OCI-LY7 (cell line): ENCODE measurements at regions not wholly inside any gene's neighbourhood (a gene's known extent, or its start where the extent isn't known, plus 50 kb on each side); places are given as distances from the start of the nearest gene placed in this dataset.

Experiments
- BruUV-seq: library from RNA; stranded (reverse); fragments of 400-500 nt; replicated peaks from 2 replicates; lab custom pipeline; 2021; lab: Mats Ljungman, UMichigan
- CTCF ChIA-PET: fragments of 300-600 bp; sonication (Branson Sonifier 250); formaldehyde crosslinking; loops from one replicate; lab custom pipeline; 2022; ENCODE audit warnings: antibody characterized with exemption; ENCODE audit not compliant: unreplicated experiment; lab: Charles Lee
- POLR2A ChIA-PET: fragments of 300-600 bp; sonication (Branson Sonifier 250); formaldehyde crosslinking; loops from one replicate; lab custom pipeline; 2022; ENCODE audit warnings: antibody characterized with exemption; lab: Charles Lee
- DNase-seq: peaks from one replicate; pipeline ENCODE4 v3.0.0-alpha.2; 2015; ENCODE audit warnings: low spot score
- H2AFZ ChIP-seq: fragments of 200-600 bp; sonication (generic), shearing (Covaris generic); 2 replicates; pipeline ENCODE4 v1.6.1; 2014; ENCODE audit warnings: mild to moderate bottlenecking, antibody characterized with exemption, low read length, moderate library complexity
- H3K27ac ChIP-seq: fragments of 200-600 bp; sonication (generic); 2 replicates; pipeline ENCODE4 v1.5.1; 2014; ENCODE audit warnings: mixed run types, low read depth, mild to moderate bottlenecking, moderate library complexity, low read length, inconsistent platforms; ENCODE audit not compliant: poor library complexity, severe bottlenecking
- H3K36me3 ChIP-seq: fragments of 200-600 bp; sonication (generic); 2 replicates; pipeline ENCODE4 v1.6.1; 2014; ENCODE audit warnings: mild to moderate bottlenecking, antibody characterized with exemption, low read length, moderate library complexity, mixed read lengths; ENCODE audit not compliant: insufficient read depth
- H3K4me1 ChIP-seq: fragments of 200-600 bp; sonication (generic); 2 replicates; pipeline ENCODE4 v1.5.1; 2014; ENCODE audit warnings: mild to moderate bottlenecking, low read length; ENCODE audit not compliant: insufficient read depth, poor library complexity, severe bottlenecking
- H3K4me2 ChIP-seq: fragments of 200-600 bp; sonication (generic); 2 replicates; pipeline ENCODE4 v1.6.1; 2014; ENCODE audit warnings: mild to moderate bottlenecking, low read length
- H3K4me3 ChIP-seq: fragments of 200-600 bp; sonication (generic); 2 replicates; pipeline ENCODE4 v1.5.1; 2014; ENCODE audit warnings: mild to moderate bottlenecking, low read depth, low read length; ENCODE audit not compliant: poor library complexity, severe bottlenecking
- H3K79me2 ChIP-seq: fragments of 200-600 bp; sonication (generic); 2 replicates; pipeline ENCODE4 v1.6.1; 2016; ENCODE audit warnings: low read depth, mild to moderate bottlenecking, low read length, moderate library complexity, mixed read lengths; ENCODE audit not compliant: insufficient read depth
- H3K9me2 ChIP-seq: fragments of 200-600 bp; sonication (generic); 2 replicates; pipeline ENCODE4 v1.6.1; 2016; ENCODE audit warnings: mild to moderate bottlenecking, low read length, mixed read lengths; ENCODE audit not compliant: insufficient read depth
- H3K9me3 ChIP-seq: fragments of 200-600 bp; sonication (generic); 2 replicates; pipeline ENCODE4 v1.6.1; 2014; ENCODE audit warnings: mild to moderate bottlenecking, mixed run types, low read length, mixed read lengths
- H4K20me1 ChIP-seq: fragments of 200-600 bp; sonication (generic); 2 replicates; pipeline ENCODE4 v1.6.1; 2014; ENCODE audit warnings: mild to moderate bottlenecking, antibody characterized with exemption, low read length, moderate library complexity, mixed read lengths; ENCODE audit not compliant: insufficient read depth
- EZH2phosphoT487 ChIP-seq: fragments of 200-600 bp; sonication (generic); IDR thresholded peaks from 2 replicates; pipeline ENCODE4 v1.6.1; 2018; ENCODE audit warnings: low read depth, borderline replicate concordance, mild to moderate bottlenecking, mixed run types, antibody characterized with exemption, low read length, moderate library complexity, mixed read lengths
- intact Hi-C: fragments of 100-400 bp; cut with micrococcal nuclease; formaldehyde crosslinking; loops from one replicate; pipeline ENCODE4 v1.10.0; 2022; ENCODE audit not compliant: unreplicated experiment
- TF ChIP-seq, protein P1 (sequence below): fragments of 200-600 bp; sonication (generic); conservative IDR thresholded peaks from 2 replicates; pipeline ENCODE4 v1.5.1; 2014; ENCODE audit warnings: mild to moderate bottlenecking, antibody characterized with exemption, low read length, moderate library complexity, mixed read lengths

DNA sequence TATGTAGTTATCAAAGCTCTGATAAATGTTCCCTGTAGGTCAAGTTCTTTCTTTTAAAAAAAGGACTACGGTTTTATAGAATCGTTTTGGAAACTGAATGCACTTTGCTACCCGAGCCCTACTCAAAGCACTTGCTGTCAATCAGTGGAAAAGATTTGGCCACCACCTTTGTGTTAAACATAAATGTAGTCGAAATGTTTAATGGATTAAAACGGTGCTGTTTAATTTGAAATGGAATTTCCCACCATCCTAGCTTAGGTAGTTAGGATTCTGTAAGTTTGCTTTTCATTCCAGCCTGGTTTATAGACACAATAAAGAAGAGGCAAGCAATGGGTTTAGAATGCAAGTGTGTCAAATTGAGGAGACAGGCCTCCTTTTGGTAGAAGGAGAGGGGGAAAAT, 69.4 kb upstream of the MMADHC start:
- Histone ChIP-seq H3K4me2 (no peak overlapping the region), H4K20me1 (no peaks in the 10 kb centered on the region), H2AFZ (no peak overlapping the region), H3K36me3 (no peaks in the 10 kb centered on the region), H3K27ac (no peak overlapping the region), H3K4me3 (no peak overlapping the region), H3K4me1 (no peaks in the 10 kb centered on the region), H3K9me3 (no peaks in the 10 kb centered on the region), H3K79me2 (no peaks in the 10 kb centered on the region), H3K9me2 (no peaks in the 10 kb centered on the region; the same call in 1 of the 2 replicates)
- no peak for TF ChIP-seq EZH2phosphoT487
- TF ChIP-seq, protein P1, sequence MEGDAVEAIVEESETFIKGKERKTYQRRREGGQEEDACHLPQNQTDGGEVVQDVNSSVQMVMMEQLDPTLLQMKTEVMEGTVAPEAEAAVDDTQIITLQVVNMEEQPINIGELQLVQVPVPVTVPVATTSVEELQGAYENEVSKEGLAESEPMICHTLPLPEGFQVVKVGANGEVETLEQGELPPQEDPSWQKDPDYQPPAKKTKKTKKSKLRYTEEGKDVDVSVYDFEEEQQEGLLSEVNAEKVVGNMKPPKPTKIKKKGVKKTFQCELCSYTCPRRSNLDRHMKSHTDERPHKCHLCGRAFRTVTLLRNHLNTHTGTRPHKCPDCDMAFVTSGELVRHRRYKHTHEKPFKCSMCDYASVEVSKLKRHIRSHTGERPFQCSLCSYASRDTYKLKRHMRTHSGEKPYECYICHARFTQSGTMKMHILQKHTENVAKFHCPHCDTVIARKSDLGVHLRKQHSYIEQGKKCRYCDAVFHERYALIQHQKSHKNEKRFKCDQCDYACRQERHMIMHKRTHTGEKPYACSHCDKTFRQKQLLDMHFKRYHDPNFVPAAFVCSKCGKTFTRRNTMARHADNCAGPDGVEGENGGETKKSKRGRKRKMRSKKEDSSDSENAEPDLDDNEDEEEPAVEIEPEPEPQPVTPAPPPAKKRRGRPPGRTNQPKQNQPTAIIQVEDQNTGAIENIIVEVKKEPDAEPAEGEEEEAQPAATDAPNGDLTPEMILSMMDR = no peak
- intact Hi-C loops = no loop called here
- CTCF ChIA-PET = no interaction called here
- POLR2A ChIA-PET = no interaction called here
- no peak for DNase-seq
- no TSS peak for BruUV-seq

DNA sequence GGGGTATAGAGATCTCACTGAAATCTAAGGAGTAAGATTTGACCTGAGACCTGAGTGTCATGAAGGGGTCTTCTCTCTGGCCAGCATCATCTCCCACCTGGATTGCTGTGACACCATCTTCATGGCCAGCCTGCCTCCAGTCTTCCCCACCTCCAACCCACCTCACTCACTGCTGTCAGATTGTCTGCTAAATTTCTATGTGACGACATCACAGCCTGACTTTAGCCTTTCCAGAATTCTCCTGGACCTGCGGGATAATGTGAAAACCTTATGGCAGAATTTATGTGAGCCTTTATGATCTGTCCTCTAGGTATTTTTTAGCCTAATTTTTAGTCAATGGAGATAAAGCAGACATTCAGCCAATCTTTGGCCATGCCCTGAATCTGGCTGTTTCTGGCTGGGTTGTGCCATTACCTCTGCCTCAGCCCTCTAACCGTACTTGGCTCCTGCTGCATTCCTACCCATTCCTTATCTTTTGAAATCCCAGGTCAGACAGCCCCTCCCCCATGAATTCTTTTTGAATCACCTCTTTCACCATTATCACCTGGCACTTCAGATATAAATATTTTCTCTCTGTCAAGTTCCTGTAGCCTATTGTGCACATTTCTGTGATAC, 66.4 kb upstream of the MMADHC start:
- Histone ChIP-seq H3K4me2 (no peak overlapping the region), H3K4me1 (no peaks in the 10 kb centered on the region), H3K9me2 (no peaks in the 10 kb centered on the region; the same call in 1 of the 2 replicates), H3K4me3 (no peak overlapping the region), H3K9me3 (no peaks in the 10 kb centered on the region), H2AFZ (no peak overlapping the region), H3K79me2 (no peaks in the 10 kb centered on the region), H3K27ac (no peak overlapping the region), H4K20me1 (no peaks in the 10 kb centered on the region), H3K36me3 (no peaks in the 10 kb centered on the region)
- intact Hi-C loops = no loop called here
- no peak for TF ChIP-seq EZH2phosphoT487
- TF ChIP-seq, protein P1 = no peak
- ChIA-PET CTCF (no interaction called here), POLR2A (no interaction called here)
- no peak for DNase-seq
- no TSS peak for BruUV-seq

DNA sequence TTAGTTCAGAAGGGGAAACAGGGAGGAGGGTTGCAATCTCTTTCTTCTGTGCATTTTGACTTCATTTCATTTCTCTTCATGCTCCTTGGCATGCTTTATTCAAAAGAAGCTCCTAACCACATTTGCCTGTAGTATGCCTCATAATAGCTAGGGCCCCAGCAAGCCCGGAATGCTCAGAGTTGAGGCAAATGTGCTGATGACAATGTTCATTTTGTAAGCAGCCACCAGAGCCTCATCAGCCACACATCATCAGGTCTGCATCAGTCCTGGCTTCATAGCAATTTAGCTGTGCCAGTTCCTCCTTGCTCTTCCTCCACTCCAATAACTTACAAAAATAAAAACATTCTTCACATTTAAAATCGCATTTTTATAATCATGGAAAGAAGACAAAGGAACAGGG, 65.4 kb upstream of the MMADHC start:
- Histone ChIP-seq H3K27ac (no peak overlapping the region), H3K9me3 (no peaks in the 10 kb centered on the region), H3K9me2 (no peaks in the 10 kb centered on the region), H3K4me2 (no peak overlapping the region), H3K4me1 (no peaks in the 10 kb centered on the region), H3K4me3 (no peak overlapping the region), H3K36me3 (no peaks in the 10 kb centered on the region), H3K79me2 (no peaks in the 10 kb centered on the region), H2AFZ (no peak overlapping the region), H4K20me1 (no peaks in the 10 kb centered on the region)
- TF ChIP-seq EZH2phosphoT487 = no peak
- TF ChIP-seq, protein P1 = no peak
- intact Hi-C loops = no loop called here
- BruUV-seq = no TSS peak
- POLR2A ChIA-PET = no interaction called here
- DNase-seq = no peak
- CTCF ChIA-PET = no interaction called here
